ENCODE measurements at regions not wholly inside any gene's neighbourhood (a gene's known extent, or its start where the extent isn't known, plus 50 kb on each side); places are given as distances from the start of the nearest gene placed in this dataset.
"Not testable (repeated sequence)": the region's sequence is repeated elsewhere in the genome, so short reads cannot be mapped to it uniquely, and the experiment has no call there.

GRCh38 chr3:74217467-74217866 is 397.0 kb downstream of the CNTN3 start:
- in situ Hi-C loops (cut with HindIII; ENCODE audit: low sequenced_read_pairs) = no loop called here
- no peak for DNase-seq (ENCODE audit: low spot score)

- no peak for DNase-seq (ENCODE audit: low spot score)
- in situ Hi-C loops (cut with HindIII; ENCODE audit: low sequenced_read_pairs) = no loop called here
Observed at GRCh38 chr3:74214286-74214685, 400.2 kb downstream of the CNTN3 start.

GRCh38 chr3:74210739-74211138 is 403.7 kb downstream of the CNTN3 start:
- in situ Hi-C loops (cut with HindIII; ENCODE audit: low sequenced_read_pairs) = no loop called here
- DNase-seq (ENCODE audit: low spot score) = no peak

GRCh38 chr3:74200952-74201351 is 413.5 kb downstream of the CNTN3 start:
- DNase-seq (ENCODE audit: low spot score) = no peak
- in situ Hi-C loops (cut with HindIII; ENCODE audit: low sequenced_read_pairs) = no loop called here

- DNase-seq (ENCODE audit: low spot score); in situ Hi-C loops (cut with HindIII; ENCODE audit: low sequenced_read_pairs): not testable (repeated sequence)
Observed at GRCh38 chr3:74178664-74179063, 435.8 kb downstream of the CNTN3 start.

- in situ Hi-C loops (cut with HindIII; ENCODE audit: low sequenced_read_pairs) = no loop called here
- DNase-seq (ENCODE audit: low spot score) = no peak
Observed at GRCh38 chr3:74173090-74173489, 441.4 kb downstream of the CNTN3 start.

GRCh38 chr3:74167926-74168325 is 446.5 kb downstream of the CNTN3 start:
- in situ Hi-C loops (cut with HindIII; ENCODE audit: low sequenced_read_pairs) = no loop called here
- DNase-seq (ENCODE audit: low spot score) = peak; percentile 97

- in situ Hi-C loops (cut with HindIII; ENCODE audit: low sequenced_read_pairs) = no loop called here
Observed at GRCh38 chr3:74165211-74165610, 449.2 kb downstream of the CNTN3 start.

GRCh38 chr3:74149466-74149865 is 465.0 kb downstream of the CNTN3 start:
- DNase-seq (ENCODE audit: low spot score) = no peak
- in situ Hi-C loops (cut with HindIII; ENCODE audit: low sequenced_read_pairs) = no loop called here

More at GRCh38 chr3:74165211-74165610, 449.2 kb downstream of the CNTN3 start:
- DNase-seq (ENCODE audit: low spot score) = peak; percentile 5

GRCh38 chr3:74145277-74145676 is 469.2 kb downstream of the CNTN3 start:
- in situ Hi-C loops (cut with HindIII; ENCODE audit: low sequenced_read_pairs) = no loop called here
- no peak for DNase-seq (ENCODE audit: low spot score)

GRCh38 chr3:74139648-74140047 is 474.8 kb downstream of the CNTN3 start:
- peak; percentile 34 for DNase-seq (ENCODE audit: low spot score)
- in situ Hi-C loops (cut with HindIII; ENCODE audit: low sequenced_read_pairs) = no loop called here

- DNase-seq (ENCODE audit: low spot score) = no peak
- in situ Hi-C loops (cut with HindIII; ENCODE audit: low sequenced_read_pairs) = no loop called here
Observed at GRCh38 chr3:74137790-74138189, 476.7 kb downstream of the CNTN3 start.

GRCh38 chr3:74135808-74136207 is 478.7 kb downstream of the CNTN3 start:
- DNase-seq (ENCODE audit: low spot score) = no peak
- in situ Hi-C loops (cut with HindIII; ENCODE audit: low sequenced_read_pairs) = no loop called here

GRCh38 chr3:74134831-74135230 is 479.6 kb downstream of the CNTN3 start:
- DNase-seq (ENCODE audit: low spot score) = no peak
- in situ Hi-C loops (cut with HindIII; ENCODE audit: low sequenced_read_pairs) = no loop called here

- DNase-seq (ENCODE audit: low spot score); in situ Hi-C loops (cut with HindIII; ENCODE audit: low sequenced_read_pairs): not testable (repeated sequence)
Observed at GRCh38 chr3:74131546-74132328, 482.7 kb downstream of the CNTN3 start.

GRCh38 chr3:74129611-74130010 is 484.8 kb downstream of the CNTN3 start:
- DNase-seq (ENCODE audit: low spot score) = peak; percentile 81
- in situ Hi-C loops (cut with HindIII; ENCODE audit: low sequenced_read_pairs) = no loop called here

- in situ Hi-C loops (cut with HindIII; ENCODE audit: low sequenced_read_pairs) = no loop called here
- DNase-seq (ENCODE audit: low spot score) = peak; percentile 94
Observed at GRCh38 chr3:74129056-74129455, 485.4 kb downstream of the CNTN3 start.

GRCh38 chr3:74127256-74127655 is 487.2 kb downstream of the CNTN3 start:
- in situ Hi-C loops (cut with HindIII; ENCODE audit: low sequenced_read_pairs) = no loop called here
- DNase-seq (ENCODE audit: low spot score) = no peak

- peak; percentile 62 for DNase-seq (ENCODE audit: low spot score)
Observed at GRCh38 chr3:74124782-74125181, 489.7 kb downstream of the CNTN3 start.

GRCh38 chr3:74122281-74122680 is 492.2 kb downstream of the CNTN3 start:
- in situ Hi-C loops (cut with HindIII; ENCODE audit: low sequenced_read_pairs) = no loop called here
- DNase-seq (ENCODE audit: low spot score) = no peak

More at GRCh38 chr3:74124782-74125181, 489.7 kb downstream of the CNTN3 start:
- in situ Hi-C loops (cut with HindIII; ENCODE audit: low sequenced_read_pairs) = no loop called here

- DNase-seq (ENCODE audit: low spot score) = no peak
- in situ Hi-C loops (cut with HindIII; ENCODE audit: low sequenced_read_pairs) = no loop called here
Observed at GRCh38 chr3:74121761-74122160, 492.7 kb downstream of the CNTN3 start.

Measured in G401 (cell line).